ENCODE measurements at regions not wholly inside any gene's neighbourhood (a gene's known extent, or its start where the extent isn't known, plus 50 kb on each side); places are given as distances from the start of the nearest gene placed in this dataset.
"Not testable (repeated sequence)": the region's sequence is repeated elsewhere in the genome, so short reads cannot be mapped to it uniquely, and the experiment has no call there.

- TF ChIP-seq GATA1 (IDR thresholded peaks at IDR 0.05; ENCODE audit: low read depth, low read length), result no peak
- no peak for TF ChIP-seq POLR2A (IDR thresholded peaks at IDR 0.05; ENCODE audit: low read length)
- no peak for DNase-seq
These were observed 718.1 kb upstream of the NOVA1 start for GRCh38 chr14:27315947-27316346.

DNA sequence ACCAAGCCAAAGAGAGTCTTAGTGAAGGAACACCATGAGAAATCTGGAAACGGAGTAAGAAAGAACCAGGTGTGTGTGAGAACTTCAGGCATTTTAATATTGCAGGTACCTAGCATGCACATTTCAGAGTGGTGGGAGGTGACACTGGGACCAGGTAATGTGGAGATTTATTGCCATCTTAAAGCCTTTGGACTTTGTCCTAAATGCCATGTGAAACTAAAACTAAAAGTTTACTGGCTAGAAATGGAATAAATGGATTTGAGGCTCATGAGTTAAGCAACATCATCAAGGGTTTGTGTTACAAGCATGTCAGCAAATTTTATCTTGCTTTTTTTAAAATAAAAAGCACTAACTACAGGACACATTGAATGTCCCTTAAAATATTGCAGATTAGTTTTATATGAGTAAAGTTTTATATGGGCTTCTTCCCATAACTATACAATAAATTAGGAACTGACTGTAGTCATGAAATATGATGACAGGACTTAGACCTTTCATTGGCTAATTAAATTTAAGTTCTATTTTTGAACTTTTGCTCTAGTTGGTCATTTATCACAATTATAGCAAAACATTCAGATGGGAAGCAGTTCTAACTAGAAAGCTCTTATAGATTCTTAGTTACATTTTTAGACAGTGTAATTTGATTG is 721.1 kb upstream of the NOVA1 start:
- TF ChIP-seq POLR2A (IDR thresholded peaks at IDR 0.05; ENCODE audit: low read length) (no peak), GATA1 (IDR thresholded peaks at IDR 0.05; ENCODE audit: low read depth, low read length) (no peak)
- DNase-seq, result no peak

DNA sequence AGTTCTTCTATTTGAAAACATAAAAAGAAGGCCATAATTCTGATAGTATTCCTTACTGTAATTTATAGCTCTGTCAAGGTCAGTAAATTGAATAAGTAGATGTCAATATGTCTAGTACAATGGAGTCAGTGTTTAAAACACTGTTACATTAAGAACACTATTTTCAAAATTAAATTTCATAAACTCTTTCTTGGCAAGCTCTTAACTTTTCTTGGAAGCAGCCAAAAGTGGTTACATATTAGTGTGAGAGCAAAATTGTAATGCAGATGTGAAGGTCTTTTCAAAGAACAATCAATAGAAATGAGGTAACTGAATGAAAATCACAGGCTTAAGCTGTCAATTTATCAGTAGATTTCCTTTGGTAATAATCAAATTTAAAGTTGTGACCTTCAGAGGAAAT is 722.4 kb upstream of the NOVA1 start:
- TF ChIP-seq GATA1 (IDR thresholded peaks at IDR 0.05; ENCODE audit: low read depth, low read length) (no peak), POLR2A (IDR thresholded peaks at IDR 0.05; ENCODE audit: low read length) (no peak)
- no peak for DNase-seq

- TF ChIP-seq POLR2A (IDR thresholded peaks at IDR 0.05; ENCODE audit: low read length) (no peak), GATA1 (IDR thresholded peaks at IDR 0.05; ENCODE audit: low read depth, low read length) (no peak)
- DNase-seq, result no peak
These were observed 729.3 kb upstream of the NOVA1 start for GRCh38 chr14:27327095-27327494.

GRCh38 chr14:27338012-27338411 is 740.2 kb upstream of the NOVA1 start:
- TF ChIP-seq GATA1 (IDR thresholded peaks at IDR 0.05; ENCODE audit: low read depth, low read length) (no peak), POLR2A (IDR thresholded peaks at IDR 0.05; ENCODE audit: low read length) (no peak)
- no peak for DNase-seq

GRCh38 chr14:27363036-27363435 is 765.2 kb upstream of the NOVA1 start:
- not testable (repeated sequence) for DNase-seq

DNA sequence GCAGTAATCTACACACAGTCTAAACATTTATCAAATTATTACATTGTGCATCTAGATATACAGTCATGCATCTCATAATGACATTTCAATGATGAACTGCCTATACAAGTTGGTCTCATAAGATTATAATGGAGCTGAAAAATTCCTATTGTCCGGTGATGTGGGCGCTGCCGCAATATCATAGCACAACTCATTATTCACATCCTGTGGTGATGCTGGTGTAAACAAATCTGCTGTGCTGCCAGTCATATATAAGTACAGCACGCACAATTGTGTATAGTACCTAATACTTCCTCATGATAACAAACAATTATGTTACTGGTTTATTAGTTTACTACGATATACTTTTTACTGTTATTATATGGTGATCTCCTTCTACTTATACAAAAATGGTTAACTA is 768.8 kb upstream of the NOVA1 start:
- no peak for TF ChIP-seq GATA1 (IDR thresholded peaks at IDR 0.05; ENCODE audit: low read depth, low read length)
- TF ChIP-seq POLR2A (IDR thresholded peaks at IDR 0.05; ENCODE audit: low read length), result no peak
- DNase-seq, result no peak

DNA sequence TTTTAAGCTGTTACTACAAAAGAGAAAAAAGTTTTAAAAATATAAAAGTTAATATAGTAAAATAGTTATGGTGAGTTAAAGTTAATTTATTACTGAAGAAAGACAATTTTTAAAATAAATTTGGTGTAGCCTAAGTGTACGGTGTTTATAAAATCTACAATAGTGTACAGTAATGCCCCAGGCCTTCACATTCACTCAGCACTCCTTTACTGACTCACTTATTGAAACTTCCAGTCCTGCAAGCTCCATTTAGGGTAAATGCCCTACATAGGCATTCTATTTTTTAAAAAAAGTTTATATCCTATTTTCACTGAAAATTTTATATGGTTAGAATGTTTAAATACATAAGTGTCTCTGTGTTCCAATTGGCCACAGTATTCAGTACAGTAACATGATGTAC is 769.5 kb upstream of the NOVA1 start:
- DNase-seq, result no peak
- TF ChIP-seq POLR2A (IDR thresholded peaks at IDR 0.05; ENCODE audit: low read length), result no peak
- TF ChIP-seq GATA1 (IDR thresholded peaks at IDR 0.05; ENCODE audit: low read depth, low read length), result no peak

- TF ChIP-seq GATA1 (IDR thresholded peaks at IDR 0.05; ENCODE audit: low read depth, low read length) (no peak), POLR2A (IDR thresholded peaks at IDR 0.05; ENCODE audit: low read length) (no peak)
- DNase-seq, result no peak
These were observed 772.2 kb upstream of the NOVA1 start for GRCh38 chr14:27370074-27370473.

- DNase-seq, result no peak
- TF ChIP-seq POLR2A (IDR thresholded peaks at IDR 0.05; ENCODE audit: low read length) (no peak), GATA1 (IDR thresholded peaks at IDR 0.05; ENCODE audit: low read depth, low read length) (no peak)
These were observed 772.9 kb upstream of the NOVA1 start for GRCh38 chr14:27370775-27371174.

- TF ChIP-seq POLR2A (IDR thresholded peaks at IDR 0.05; ENCODE audit: low read length) (no peak), GATA1 (IDR thresholded peaks at IDR 0.05; ENCODE audit: low read depth, low read length) (no peak)
These were observed 773.4 kb upstream of the NOVA1 start for GRCh38 chr14:27371209-27371608.

DNA sequence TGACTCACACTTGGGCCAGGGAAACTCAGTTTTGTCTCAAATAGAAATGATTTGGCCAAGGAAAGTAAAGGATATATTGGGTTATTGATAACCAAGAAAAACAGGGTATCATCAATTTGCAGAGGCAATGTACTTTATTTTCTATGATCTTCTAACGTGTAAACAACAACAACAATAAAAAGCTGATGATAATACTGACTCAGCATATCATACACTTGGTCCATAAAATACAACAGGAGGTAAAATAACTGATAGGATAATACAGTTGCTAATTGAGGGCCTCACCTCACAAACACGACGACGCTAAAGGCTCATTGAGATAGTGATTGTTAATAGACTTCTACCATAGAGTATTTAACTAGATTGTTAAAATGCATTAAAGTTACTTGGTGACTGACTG is 774.0 kb upstream of the NOVA1 start:
- TF ChIP-seq POLR2A (IDR thresholded peaks at IDR 0.05; ENCODE audit: low read length) (no peak), GATA1 (IDR thresholded peaks at IDR 0.05; ENCODE audit: low read depth, low read length) (no peak)
- no peak for DNase-seq

More at GRCh38 chr14:27371209-27371608, 773.4 kb upstream of the NOVA1 start:
- no peak for DNase-seq

- TF ChIP-seq POLR2A (IDR thresholded peaks at IDR 0.05; ENCODE audit: low read length) (no peak), GATA1 (IDR thresholded peaks at IDR 0.05; ENCODE audit: low read depth, low read length) (no peak)
- no peak for DNase-seq
These were observed 774.9 kb upstream of the NOVA1 start for GRCh38 chr14:27372771-27373170.

GRCh38 chr14:27384124-27384523 is 786.3 kb upstream of the NOVA1 start:
- DNase-seq, result no peak
- no peak for TF ChIP-seq POLR2A (IDR thresholded peaks at IDR 0.05; ENCODE audit: low read length)
- no peak for TF ChIP-seq GATA1 (IDR thresholded peaks at IDR 0.05; ENCODE audit: low read depth, low read length)

GRCh38 chr14:27386391-27386790 is 788.6 kb upstream of the NOVA1 start:
- TF ChIP-seq GATA1 (IDR thresholded peaks at IDR 0.05; ENCODE audit: low read depth, low read length), result no peak
- TF ChIP-seq POLR2A (IDR thresholded peaks at IDR 0.05; ENCODE audit: low read length), result no peak
- no peak for DNase-seq

DNA sequence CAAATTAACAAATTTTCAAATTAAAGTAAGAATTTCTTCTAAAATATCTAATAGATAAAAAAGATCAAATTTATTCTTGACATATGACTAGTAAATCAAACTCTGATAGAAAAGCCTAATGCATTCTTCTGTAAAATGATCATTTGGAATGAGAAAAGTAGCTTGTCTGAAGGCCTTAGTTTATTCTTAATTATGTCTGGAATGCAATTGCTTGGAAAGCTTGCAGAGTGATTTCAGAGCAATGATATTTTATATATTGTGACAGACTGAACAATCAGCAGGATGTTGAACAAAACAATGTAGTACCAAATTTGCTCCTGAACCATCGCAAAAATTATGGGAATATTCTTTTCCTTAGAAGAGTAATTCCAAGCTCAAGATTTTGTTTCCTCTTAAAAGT is 789.6 kb upstream of the NOVA1 start:
- no peak for DNase-seq
- TF ChIP-seq GATA1 (IDR thresholded peaks at IDR 0.05; ENCODE audit: low read depth, low read length), result no peak
- no peak for TF ChIP-seq POLR2A (IDR thresholded peaks at IDR 0.05; ENCODE audit: low read length)
